Kidney capillary endothelial cell (primary cell): ENCODE measurements at regions not wholly inside any gene's neighbourhood (a gene's known extent, or its start where the extent isn't known, plus 50 kb on each side); places are given as distances from the start of the nearest gene placed in this dataset.
"Not testable (repeated sequence)": the region's sequence is repeated elsewhere in the genome, so short reads cannot be mapped to it uniquely, and the experiment has no call there.

Experiments used
- DNase-seq: peaks from one replicate; pipeline ENCODE4 v3.0.0-alpha.2; 2018; ENCODE audit warnings: low spot score

GRCh38 chr16:85276721-85277120 is 164.4 kb upstream of the CIBAR2 start:
- no peak for DNase-seq

- DNase-seq, result no peak
Observed at GRCh38 chr16:85278839-85279238, 166.6 kb upstream of the CIBAR2 start.

- no peak for DNase-seq
Observed at GRCh38 chr16:85279402-85279801, 167.1 kb upstream of the CIBAR2 start.

GRCh38 chr16:85279825-85280545 is 167.7 kb upstream of the CIBAR2 start:
- no peak for DNase-seq

GRCh38 chr16:85281181-85281580 is 168.9 kb upstream of the CIBAR2 start:
- DNase-seq, result no peak

DNA sequence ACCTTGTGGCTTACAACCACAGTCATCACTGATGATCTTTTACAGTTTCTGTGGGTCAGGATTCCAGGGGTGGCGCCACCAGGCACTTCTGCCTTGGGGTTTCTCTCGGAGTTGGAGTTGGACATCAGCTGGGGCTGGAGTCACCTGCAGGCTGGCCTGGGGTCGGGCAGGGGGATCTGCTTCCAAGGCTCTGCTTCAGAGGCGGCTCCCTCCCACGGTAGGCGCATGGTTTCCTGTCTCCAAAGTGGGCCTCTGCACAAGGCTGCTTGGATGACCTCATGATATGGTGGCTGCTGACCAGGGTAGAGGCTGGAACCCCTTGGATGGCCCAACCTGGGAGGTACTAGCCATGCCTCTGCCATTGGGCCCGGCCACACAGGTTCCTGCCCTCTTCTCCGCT is 170.6 kb upstream of the CIBAR2 start:
- DNase-seq, result no peak

GRCh38 chr16:85283305-85284050 is 171.2 kb upstream of the CIBAR2 start:
- no peak for DNase-seq

DNA sequence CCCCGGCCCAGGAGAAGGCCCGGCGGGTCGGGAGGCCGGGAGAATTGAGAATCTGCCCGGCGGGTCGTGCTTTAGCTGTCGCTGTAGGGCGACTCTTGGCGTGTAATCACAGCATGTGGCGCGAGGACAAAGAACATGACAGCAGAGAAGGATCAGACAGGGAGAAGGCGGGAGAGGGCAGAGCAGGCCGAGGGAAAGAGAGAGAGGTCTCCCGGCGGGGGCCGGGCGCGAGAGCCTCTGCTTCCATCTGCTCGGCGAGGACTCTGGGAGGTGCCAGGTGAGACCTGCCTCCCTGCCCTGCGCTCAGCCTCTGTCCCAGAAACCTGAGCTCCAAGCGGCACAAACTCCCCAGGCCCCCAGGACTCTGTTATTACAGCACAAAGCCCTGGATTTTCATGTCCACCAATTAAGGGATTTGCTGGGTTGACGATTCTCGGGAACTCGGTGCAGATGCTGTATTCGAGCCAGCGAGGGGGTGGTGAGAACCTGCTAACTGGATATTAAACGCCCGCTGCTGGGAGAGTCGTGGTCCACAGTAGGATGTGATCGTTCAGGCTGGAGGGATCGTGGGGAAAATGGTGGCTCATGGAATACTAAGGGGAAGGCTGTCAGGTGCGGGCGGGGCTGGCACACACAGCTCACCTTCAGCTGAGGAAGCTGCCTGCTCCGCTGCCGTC is 172.0 kb upstream of the CIBAR2 start:
- DNase-seq, result no peak

DNA sequence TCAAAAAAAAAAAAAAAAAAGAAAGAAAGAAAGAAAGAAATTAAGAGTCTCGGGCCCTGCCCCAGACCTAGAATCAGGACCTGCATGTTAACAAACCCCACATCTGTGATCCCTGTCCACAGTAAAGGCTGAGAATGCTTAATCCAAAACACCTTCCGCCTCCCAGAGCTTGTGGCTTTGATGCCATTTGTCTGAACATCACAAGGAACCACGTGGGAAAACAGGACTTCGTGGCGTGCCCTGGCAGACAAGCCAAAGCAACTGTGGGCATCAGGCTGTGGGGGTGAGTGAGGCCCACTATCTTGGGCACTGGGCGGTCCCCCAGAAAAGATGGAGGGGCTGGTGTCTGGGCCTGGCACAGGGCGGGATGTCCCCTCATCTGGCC is 173.4 kb upstream of the CIBAR2 start:
- no peak for DNase-seq

DNA sequence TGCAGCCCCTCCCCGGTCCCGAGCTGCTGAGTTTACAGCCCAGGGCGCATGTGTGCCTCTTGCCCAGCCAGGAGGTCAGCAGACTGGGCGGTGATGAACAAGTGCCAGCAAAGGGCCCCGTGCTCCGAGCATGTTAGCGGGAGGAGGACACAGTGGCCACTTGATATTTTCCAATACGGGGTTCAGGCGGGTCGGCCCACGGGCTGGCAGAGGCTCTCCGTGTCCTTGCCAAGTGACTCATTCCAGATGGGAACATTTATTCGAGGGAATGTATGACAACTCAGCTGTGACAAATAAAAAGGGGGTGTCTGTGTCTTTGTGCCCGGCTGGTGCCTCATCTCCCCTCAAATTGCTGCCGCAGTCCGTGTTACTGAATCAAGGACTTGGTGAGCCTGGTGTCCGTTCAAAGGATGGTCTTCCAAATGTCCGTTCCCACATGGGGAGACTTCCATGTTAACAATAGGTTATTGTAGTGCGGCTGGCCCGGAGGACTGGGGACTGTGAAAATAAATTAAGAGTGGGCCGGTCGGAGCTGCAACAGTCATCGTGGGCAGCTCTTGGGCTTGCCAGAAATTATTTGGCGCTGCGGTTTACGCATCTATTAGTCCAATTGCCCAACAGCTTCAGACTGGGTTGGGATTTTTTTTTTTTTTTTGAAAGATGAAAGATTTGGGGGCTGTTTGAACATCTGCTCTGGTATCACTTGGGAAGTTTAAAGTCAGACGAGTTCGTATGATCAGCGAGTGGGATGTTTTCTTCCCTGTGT is 174.0 kb upstream of the CIBAR2 start:
- DNase-seq, result no peak

DNA sequence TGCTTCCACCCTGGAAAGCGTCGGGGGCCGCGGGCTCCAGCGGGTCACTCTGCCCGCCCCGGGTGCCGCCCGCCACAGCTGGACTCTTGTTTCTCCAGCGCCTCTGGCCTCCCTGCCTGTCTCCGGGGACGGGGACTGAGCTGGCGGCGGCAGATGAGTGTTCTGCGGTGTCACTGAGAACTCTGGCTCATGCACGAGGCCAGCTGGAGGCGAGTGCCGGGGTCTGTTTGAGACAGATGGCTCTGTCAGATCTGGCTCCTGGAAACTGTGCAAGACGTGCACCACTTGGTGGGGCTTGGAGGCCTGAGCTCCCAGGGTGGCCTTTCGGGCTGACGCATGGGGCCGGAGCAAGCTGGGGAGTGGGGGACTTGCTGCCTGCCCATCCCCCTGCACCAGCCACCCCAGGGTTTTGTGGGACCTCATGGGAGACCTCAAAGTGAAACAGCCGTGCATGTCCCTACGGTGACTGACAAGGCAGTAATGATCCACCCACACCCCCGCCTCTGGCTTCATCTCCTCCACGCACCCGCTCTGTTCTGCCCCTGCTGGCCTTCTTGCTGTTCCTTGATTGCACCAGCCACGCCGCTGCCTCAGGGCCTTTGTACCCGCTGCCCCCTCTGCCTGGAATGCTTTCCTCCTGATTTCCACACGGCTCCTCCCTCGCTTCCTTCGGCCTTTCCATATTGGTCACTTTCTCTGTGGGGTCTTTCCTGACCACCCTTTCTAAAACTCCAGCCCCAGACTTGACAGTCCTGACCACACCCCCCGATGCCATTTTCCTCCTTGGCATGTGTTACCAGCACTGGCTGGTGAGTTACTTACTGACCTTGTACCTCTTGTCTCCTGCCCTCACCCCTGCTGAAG is 174.9 kb upstream of the CIBAR2 start:
- no peak for DNase-seq

DNA sequence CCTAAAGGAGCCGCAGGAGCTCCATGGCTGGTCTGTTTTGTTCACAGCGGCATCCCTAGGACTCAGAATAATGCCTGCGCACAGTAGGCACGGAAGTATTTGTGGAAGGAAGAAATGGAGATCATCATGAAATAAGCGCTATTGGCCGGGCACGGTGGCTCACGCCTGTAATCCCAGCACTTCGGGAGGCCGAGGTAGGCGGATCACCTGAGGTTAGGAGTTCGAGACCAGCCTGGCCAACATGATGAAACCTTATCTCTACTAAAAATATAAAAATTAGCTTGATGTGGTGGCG is 175.5 kb upstream of the CIBAR2 start:
- DNase-seq, result not testable (repeated sequence)

DNA sequence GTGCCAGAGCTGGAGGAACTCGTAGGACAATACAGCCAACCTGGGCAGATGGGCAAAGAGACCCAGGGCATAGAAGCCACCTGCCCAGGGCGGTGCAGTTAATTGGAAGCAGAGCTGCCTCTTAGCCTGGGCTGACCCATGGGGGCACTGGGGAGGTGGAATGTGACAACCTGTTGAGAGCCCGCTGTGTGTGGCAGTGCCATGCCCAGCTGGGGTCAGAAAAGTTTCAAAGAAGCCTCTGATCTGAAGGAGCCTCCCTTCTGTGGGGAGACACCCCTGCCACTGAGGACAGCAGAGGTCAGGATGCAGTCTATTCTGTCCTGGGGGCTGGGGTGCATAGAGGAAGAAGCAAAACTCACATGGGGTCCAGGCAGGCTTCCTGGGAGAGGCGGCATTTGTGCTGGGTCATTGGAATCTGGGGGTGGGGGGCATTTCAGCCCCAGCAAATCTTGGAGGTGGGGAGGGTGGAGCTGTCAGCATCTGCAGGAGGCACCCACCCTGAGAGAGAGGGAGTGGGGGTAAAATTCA is 176.1 kb upstream of the CIBAR2 start:
- no peak for DNase-seq

DNA sequence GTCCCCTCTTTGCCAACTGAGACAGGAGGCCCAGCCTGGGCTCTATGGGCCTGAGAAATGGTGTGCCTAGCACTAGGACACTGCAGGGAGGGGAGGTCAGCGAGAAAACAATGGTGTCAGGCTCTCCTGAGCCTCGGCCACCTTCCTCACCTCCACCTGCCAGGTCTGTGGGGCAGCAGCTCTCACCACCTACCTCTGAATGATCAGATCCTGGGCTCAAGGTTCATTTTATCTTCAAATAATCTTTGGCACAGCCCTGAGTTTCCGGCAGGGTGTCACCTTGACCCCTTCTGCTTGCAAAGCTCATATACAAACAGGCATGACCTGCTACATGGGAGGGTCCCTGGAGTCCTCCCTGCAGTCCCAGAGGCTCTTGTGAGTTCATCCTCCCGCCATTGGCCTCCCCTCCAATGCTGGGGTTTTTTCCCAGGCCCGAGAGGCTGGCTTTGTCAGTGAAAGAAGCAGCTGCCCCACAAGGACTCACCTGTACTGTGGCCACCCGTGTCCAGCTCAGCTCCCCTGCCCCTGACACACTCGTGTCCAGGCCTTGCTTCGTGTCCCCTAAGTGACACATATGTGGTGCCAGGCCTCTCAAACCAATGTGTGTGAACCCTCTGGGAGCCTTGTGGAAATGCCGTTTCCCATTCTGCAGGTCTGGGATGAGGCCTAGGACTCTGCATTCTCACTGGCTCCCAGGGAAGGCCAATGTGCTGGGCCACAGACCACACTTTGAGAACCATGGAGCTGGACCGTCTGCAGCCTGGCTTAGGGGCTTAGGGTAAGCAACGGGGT is 176.8 kb upstream of the CIBAR2 start:
- no peak for DNase-seq

DNA sequence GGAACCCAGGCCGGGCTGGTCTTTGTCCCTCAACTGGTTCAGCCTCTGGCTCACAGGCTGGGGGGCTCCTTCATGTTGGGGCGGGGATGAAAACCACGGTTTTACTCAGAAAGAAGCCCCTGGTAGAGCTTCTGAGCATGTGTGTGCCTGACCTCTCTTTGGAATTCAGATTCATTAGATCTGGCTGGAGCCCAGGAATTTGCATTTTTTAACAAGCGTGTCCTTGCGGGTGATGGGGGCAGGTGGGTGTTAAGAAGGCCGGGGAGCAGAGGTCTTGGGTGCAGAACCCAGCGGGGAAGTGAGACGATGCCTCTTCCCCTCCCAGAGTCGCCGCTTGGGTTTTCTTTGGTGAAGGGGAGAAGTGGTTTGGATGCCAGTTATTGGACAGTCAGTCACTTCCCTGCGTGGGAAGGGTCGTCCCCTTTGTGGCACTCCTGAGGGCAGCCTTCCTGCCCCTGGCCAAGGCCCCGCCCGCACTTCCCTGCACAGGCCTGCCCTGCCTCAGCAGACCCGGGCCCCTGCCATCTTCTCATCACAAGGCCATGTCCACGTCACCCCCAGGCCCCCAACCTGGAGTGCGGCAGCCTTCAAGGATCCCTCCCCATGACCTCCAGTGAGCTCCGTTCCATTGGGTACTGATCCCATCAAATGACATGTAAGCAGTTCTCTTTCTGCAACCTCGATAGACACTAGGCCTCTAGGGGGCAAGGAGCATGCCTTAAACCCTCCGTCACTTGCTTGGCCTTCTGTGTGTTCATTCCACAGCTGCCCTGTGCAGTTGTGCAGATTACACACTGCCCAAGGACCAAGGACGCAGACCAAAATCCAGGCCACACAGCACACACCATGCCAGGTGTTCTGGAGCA is 177.7 kb upstream of the CIBAR2 start:
- DNase-seq, result no peak

GRCh38 chr16:85290626-85291301 is 178.5 kb upstream of the CIBAR2 start:
- DNase-seq, result no peak

DNA sequence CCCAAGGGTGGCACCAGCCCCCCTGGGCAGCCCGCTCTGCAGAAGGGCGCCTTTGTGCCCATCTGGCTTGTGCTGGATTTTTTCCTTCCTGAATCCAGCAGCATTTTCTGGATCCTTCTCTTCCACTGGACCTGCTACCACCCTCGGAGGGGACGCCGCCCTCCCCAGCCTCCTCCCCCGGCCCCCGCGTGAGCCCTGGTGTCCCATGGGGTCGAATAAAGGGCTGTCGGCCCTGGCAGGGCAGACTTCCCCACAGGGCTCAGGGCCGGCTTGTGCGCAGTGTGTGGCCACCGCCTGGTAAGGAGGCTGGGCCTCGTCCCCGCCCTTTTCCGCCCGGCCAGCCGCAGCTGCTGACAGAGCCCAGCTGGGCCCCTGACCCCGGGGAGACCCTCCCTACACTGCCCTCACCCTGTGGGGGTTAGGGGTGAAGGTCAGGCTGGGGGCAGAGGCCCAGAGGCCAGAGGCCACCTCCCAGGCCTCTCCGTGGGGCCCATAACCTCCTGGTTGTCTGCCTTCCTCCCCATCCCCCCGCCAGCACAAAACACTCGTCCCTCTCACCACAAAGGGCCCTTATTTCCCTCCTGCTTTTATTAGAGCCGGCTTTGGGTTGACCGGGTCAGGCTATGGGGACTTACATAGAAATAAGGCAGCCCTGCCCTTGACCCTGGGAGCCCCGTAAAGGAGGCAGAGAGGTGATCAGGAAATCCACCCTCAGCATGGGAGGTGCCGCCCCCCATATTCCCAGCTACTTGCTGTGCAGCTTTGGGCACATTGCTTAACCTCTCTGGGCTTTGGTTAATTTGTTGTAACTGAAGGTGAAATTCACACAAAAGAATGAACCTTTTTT is 179.3 kb upstream of the CIBAR2 start:
- no peak for DNase-seq

DNA sequence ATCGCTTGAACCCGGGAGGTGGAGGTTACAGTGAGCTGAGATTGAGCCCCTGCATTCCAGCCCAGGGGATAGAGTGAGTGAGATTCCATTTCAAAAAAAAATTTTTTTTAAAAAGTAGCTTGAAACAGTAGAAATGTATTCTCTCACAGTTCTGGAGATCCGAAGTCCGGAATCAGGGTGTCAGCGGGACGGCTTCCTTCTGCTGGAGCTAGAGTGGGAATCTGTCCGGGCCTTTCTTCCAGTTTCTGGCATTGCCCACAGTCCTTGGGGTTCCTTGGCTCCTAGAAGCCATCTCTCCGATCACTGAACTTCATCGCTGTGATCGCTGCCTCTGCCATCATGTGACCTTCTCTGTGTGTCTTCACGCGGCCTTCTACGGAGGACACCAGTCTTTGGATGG is 181.2 kb upstream of the CIBAR2 start:
- DNase-seq, result no peak
